AG04449 (cell line): ENCODE measurements at regions not wholly inside any gene's neighbourhood (a gene's known extent, or its start where the extent isn't known, plus 50 kb on each side); places are given as distances from the start of the nearest gene placed in this dataset.
A peak's percentile ranks its signal among the peaks of the same experiment; 100 is the strongest.
"Not testable (repeated sequence)": the region's sequence is repeated elsewhere in the genome, so short reads cannot be mapped to it uniquely, and the experiment has no call there.

Experiments
- CTCF ChIA-PET: fragments of 350-600 bp; formaldehyde crosslinking; extraction: SDS; loops from one replicate; lab custom pipeline; 2021; ENCODE audit warnings: antibody characterized with exemption; lab: Yijun Ruan, JAX
- POLR2A ChIA-PET: fragments of 400-600, 350-600 bp; formaldehyde crosslinking; extraction: SDS; loops from one replicate; lab custom pipeline; 2020; ENCODE audit warnings: antibody characterized with exemption, inconsistent platforms; lab: Yijun Ruan, JAX
- DNase-seq: peaks from one replicate; pipeline ENCODE4 v3.0.0-alpha.2; 2010; ENCODE audit warnings: low read depth, low spot score
- H3K4me3 ChIP-seq: 2 replicates; pipeline ENCODE4 v1.5.1; 2011; ENCODE audit warnings: low read depth, mild to moderate bottlenecking, control low read depth, low read length
- CTCF ChIP-seq: IDR thresholded peaks from one replicate; pipeline ENCODE4 v1.5.1; 2011; ENCODE audit warnings: mild to moderate bottlenecking, moderate library complexity, low read length, control low read depth, inconsistent platforms; ENCODE audit not compliant: insufficient read depth; ENCODE audit errors: missing control alignments

- POLR2A ChIA-PET, result interaction anchor here (0.6 kb wide), 1 partner anchor 1119 kb away, joined by 4 read pairs; no protein-coding TSS in a partner anchor
- no peak overlapping the region for H3K4me3 ChIP-seq
- DNase-seq, result peak; percentile 28
- CTCF ChIA-PET, result no interaction called here
- TF ChIP-seq CTCF, result no peak
Measured at GRCh38 chr11:23205156-23205871, 345.0 kb upstream of the CCDC179 start.

GRCh38 chr11:23206741-23207336 lies 346.6 kb upstream of the CCDC179 start:
- no peak for TF ChIP-seq CTCF
- ChIA-PET CTCF (no interaction called here), POLR2A (no interaction called here)
- no peak overlapping the region for H3K4me3 ChIP-seq
- DNase-seq, result no peak

- TF ChIP-seq CTCF, result no peak
- H3K4me3 ChIP-seq, result no peak overlapping the region
- POLR2A ChIA-PET, result no interaction called here
- no peak for DNase-seq
- CTCF ChIA-PET, result interaction anchor here (2.1 kb wide), 1 partner anchor 10 kb away, joined by 5 read pairs; no protein-coding TSS in a partner anchor
Measured at GRCh38 chr11:23211221-23211620, 350.9 kb upstream of the CCDC179 start.

GRCh38 chr11:23212807-23213206 lies 352.5 kb upstream of the CCDC179 start:
- ChIA-PET CTCF (no interaction called here), POLR2A (no interaction called here)
- DNase-seq, result no peak
- no peak for TF ChIP-seq CTCF
- H3K4me3 ChIP-seq, result no peak overlapping the region

- no peak for DNase-seq
- ChIA-PET CTCF (no interaction called here), POLR2A (no interaction called here)
- H3K4me3 ChIP-seq, result no peak overlapping the region
- no peak for TF ChIP-seq CTCF
Measured at GRCh38 chr11:23217072-23217471, 356.8 kb upstream of the CCDC179 start.

GRCh38 chr11:23220086-23220485 lies 359.8 kb upstream of the CCDC179 start:
- POLR2A ChIA-PET, DNase-seq, CTCF ChIA-PET: not testable (repeated sequence)

More at GRCh38 chr11:23220086-23220485, 359.8 kb upstream of the CCDC179 start:
- H3K4me3 ChIP-seq, result not testable (repeated sequence)
